ENCODE measurements at regions not wholly inside any gene's neighbourhood (a gene's known extent, or its start where the extent isn't known, plus 50 kb on each side); places are given as distances from the start of the nearest gene placed in this dataset.
"Not testable (repeated sequence)": the region's sequence is repeated elsewhere in the genome, so short reads cannot be mapped to it uniquely, and the experiment has no call there.

GRCh38 chr3:73234354-73235014, 173.0 kb downstream of the EBLN2 start:
- DNase-seq, result no peak

- DNase-seq, result no peak
Observed at GRCh38 chr3:73235768-73236167, 174.3 kb downstream of the EBLN2 start.

DNA sequence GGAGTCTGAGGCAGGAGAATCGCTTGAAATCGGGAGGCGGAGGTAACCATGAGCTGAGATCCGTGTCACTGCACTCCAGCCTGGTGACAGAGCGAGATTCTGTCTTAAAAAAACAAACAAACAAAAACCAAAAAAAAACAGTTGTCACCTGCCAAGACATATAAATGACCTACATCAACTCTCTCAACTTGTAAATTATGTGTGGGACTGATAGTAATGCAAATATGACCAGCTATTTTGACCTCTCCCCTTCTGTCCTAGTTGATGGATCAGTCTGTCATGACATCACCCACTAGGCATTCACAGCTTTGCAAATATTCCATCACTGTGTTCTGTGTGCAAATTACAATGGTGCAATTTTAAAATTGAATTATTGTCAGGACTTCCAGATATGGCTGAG, 175.4 kb downstream of the EBLN2 start:
- DNase-seq, result no peak

DNA sequence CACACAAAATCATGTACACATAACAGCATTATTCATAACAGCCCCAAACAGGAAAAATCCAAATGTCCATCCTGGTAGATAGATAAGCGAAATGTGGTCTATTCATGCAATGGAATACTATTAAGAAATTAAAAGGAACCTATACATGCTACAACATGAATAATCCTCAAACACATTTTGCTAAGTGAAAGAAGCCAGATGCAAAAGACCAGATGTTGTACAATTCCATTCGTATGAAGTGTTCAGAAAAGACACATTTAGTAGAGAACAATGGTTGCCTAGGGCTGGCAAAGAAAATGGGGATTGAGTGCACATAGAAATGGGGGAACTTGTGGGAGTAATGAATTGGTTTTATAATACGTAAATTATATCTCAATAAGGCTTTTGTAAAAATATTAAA, 182.3 kb downstream of the EBLN2 start:
- no peak for DNase-seq

DNA sequence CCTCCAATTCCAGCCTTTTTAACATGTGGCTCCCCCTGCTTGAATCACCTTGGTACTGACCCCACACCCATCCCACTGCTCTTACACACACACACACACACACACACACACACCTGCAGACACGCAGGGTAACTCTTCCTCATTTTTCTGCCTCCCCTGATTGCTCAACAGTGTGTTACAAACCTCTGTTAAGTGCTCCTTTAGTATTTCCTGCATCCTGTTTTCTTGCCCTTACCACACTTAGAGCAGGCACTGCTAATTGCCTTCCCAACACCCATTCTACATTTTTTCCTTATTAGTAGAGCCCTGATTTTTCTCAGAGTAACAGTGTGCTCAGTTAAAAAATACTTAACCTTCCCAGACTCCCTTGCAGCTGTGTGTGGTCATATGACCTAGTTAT, 184.0 kb downstream of the EBLN2 start:
- no peak for DNase-seq

DNA sequence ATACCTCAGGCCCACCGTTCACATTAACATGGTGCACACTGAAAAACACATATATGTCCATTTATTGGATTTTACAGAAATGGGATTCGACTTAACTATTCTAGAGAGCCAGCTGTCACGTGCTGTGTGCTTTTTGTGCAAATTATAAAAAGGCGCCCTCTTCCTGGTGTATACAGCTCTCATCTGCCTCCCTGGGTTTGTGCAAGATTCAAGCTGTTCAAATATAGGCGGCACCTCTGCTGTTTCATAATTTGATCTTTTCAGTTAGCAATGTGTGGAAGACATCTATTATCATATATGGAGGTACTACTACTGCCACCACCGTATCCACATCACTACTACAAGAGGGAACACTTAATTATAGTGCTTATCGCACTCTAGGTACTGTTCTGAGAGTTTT, 187.6 kb downstream of the EBLN2 start:
- DNase-seq, result no peak

DNA sequence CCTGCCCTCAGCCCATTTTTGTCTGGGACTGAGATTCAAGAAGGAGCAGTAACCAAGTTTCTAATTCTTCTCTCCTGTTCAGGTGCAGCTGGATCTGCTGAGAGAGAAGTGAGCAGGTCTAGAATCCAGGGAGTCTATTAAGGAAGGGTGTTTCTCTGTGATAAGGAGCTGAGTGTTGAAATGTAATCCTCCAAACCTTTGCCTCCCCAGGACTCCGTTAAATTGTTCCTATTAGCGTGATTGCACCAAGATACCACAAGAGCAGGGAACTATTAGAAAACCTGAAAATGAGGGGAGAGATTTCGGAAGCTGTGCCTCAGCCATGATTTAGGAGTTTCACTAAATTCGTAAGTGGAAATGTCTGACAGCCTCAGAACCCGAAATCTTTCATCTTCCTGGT, 192.6 kb downstream of the EBLN2 start:
- DNase-seq, result no peak

DNA sequence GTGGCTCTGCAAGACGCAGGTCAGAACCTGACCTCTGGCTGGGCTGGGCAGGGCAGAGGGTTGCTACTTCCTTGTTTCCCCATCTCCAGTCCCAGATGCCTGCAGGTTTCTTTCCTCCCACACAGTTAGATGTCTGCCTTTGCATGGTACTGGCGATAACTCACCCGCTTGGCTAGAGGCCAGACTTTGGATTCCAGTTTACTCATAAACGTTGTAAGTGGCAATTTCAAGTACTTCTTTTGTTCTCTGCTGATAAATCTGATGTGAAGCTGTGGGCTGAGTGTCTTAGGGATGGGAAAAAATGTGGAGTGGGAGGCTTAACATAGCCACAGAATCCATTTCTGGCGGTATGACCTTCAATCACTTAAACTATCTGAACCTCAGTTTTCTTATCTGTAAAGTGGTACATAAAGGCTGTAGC, 194.2 kb downstream of the EBLN2 start:
- DNase-seq, result no peak

DNA sequence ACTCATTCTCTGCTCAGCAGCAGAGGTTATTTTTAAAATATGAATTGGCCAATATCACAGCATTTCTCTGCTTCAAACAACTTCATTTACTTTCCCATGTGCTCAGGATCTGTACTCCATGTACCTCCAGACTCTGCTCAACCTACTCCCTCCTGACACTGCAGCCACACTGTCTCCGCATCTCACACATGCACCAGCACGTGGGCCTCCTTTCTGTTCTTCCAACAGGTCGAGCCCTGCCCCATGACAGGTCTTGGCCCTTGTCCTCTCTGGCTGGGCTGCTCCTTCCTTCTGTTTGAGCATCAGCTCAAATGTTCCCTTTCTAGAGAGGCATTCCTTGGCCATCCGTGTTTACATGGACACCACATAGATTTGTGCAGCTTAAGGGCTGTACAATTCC, 195.7 kb downstream of the EBLN2 start:
- no peak for DNase-seq

- no peak for DNase-seq
Observed at GRCh38 chr3:73258057-73258456, 196.6 kb downstream of the EBLN2 start.

GRCh38 chr3:73259291-73259690, 197.8 kb downstream of the EBLN2 start:
- no peak for DNase-seq

DNA sequence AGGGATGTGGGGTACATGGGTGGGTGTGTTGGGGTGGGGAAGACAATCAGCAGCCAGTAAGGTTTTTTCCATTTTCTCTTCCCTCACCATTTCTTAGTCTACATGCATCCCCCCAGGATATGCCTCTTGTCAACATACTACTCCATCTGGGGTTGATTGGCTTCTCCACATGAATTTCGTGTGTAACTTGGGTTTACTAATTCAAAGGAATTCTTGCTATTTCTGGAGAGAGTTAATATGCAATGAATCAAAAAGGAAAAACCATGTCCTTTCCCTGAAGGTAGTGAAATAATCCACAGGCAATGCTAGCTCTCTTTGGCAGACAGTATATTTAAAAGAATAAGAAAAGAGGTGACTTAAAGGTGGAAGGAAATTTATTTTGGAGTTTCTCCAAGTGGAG, 198.4 kb downstream of the EBLN2 start:
- no peak for DNase-seq

- not testable (repeated sequence) for DNase-seq
Observed at GRCh38 chr3:73266558-73266957, 205.1 kb downstream of the EBLN2 start.

DNA sequence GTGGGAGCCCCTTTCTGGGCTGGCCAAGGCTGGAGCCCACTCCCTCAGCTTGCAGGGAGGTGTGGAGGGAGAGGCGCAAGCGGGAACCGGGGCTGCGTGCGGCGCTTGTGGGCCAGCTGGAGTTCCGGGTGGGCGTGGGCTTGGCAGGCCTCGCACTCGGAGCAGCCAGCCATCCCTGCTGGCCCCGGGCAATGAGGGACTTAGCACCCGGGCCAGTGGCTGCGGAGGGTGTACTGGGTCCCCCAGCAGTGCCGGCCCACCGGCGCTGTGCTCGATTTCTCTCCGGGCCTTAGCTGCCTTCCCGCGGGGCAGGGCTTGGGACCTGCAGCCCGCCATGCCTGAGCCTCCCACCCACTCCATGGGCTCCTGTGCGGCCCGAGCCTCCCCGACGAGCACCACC, 207.7 kb downstream of the EBLN2 start:
- DNase-seq, result not testable (repeated sequence)

- peak; percentile 52 for DNase-seq
Observed at GRCh38 chr3:73270839-73271483, 209.5 kb downstream of the EBLN2 start.

GRCh38 chr3:73273341-73273740, 211.9 kb downstream of the EBLN2 start:
- DNase-seq, result peak; percentile 5

GRCh38 chr3:73280746-73281145, 219.3 kb downstream of the EBLN2 start:
- DNase-seq, result no peak

GRCh38 chr3:73284472-73284871, 223.0 kb downstream of the EBLN2 start:
- DNase-seq, result no peak

DNA sequence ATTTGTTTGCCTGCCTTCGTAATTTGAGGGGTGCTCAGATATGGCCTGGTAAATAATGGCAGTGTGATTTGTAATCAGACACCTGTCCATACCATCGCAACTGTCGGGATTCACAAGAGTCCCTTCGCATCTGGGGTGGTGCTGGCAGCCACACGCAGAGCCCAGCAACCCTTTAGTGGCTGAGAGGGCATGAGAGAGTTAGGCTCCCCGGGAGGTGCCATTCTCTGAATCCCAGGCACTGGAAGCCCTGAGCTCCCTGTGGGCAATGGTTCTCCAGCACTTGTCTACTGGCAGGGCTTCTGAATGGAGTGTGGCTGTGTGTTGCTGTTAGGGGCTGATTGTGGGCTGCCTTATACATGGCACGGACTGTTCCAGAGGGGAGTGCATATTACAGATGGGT, 230.1 kb downstream of the EBLN2 start:
- no peak for DNase-seq

DNA sequence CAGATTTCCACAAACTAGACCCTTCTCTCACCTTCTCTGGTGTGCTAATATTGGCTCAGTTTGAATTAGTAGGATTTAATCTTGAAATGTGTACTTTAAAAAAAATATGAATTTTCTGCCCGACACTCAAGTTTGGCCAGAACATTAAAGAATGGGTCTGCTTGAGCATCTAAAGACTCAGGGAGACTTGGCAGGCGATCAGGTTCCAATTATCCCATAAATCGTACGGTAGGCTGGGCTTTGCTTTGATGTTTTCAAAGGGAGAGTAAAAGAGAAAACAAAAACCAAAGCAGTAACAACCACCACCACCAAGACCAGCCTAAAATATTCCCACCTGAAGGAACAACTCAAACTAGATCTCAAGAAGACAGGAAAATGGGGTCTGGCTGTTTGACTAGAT, 230.8 kb downstream of the EBLN2 start:
- no peak for DNase-seq

DNA sequence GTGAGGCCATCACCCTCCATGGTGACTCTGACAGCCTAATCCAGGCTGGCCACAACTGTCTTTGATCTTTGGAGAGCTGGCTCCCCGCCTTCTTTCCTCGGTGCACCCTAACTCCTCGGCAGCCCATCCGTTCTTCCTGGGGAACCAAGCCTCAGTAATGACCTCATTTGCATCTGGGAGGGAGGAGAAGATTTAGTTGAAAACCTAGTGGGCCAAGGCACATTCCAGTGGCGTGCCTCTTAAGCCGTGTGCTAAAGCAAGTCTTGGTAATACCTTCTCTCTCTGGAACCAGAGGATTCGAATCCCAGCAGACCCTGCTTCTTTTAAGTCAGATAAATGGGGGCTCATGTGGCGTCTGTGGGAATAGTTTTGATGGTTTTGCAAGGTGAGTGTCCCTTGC, 233.1 kb downstream of the EBLN2 start:
- no peak for DNase-seq

- no peak for DNase-seq
Observed at GRCh38 chr3:73295876-73296635, 234.6 kb downstream of the EBLN2 start.

DNA sequence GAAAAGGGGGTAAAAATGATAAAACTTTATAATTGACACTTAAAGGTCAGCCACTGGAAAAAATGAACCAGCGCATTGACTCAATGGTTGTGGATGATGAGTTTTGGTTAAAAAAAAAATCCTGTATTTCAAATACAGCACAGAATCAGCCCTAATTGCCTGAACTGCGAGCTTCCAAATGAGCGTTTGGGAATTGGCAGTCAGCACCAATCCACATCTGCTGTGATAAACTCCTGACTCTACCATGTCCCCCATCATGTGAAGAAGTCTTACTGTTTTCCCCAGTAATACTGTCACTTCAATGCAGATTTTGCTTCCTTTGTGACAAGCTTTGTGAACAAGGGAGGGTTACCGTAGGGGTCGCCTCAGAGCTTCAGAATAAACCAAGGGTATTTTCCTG, 235.4 kb downstream of the EBLN2 start:
- no peak for DNase-seq
